Endothelial cell of umbilical vein (primary cell): ENCODE measurements at regions not wholly inside any gene's neighbourhood (a gene's known extent, or its start where the extent isn't known, plus 50 kb on each side); places are given as distances from the start of the nearest gene placed in this dataset.

ENCODE experiments used
- BruUV-seq: library from RNA; stranded (reverse); fragments of 400-500 nt; replicated peaks from 2 replicates; lab custom pipeline; 2021; lab: Mats Ljungman, UMichigan
- CTCF ChIA-PET: fragments of 300-600, 350-600 bp; sonication (Branson Sonifier 250); formaldehyde crosslinking; loops from one replicate; lab custom pipeline; 2021; ENCODE audit warnings: antibody characterized with exemption, inconsistent platforms; lab: Charles Lee
- POLR2A ChIA-PET: fragments of 300-600, 350-600 bp; sonication (Branson Sonifier 250); formaldehyde crosslinking; loops from one replicate; lab custom pipeline; 2021; ENCODE audit warnings: antibody characterized with exemption, inconsistent platforms; lab: Charles Lee
- DNase-seq: peaks from one replicate; pipeline ENCODE4 v3.0.0-alpha.2; 2011; ENCODE audit warnings: low read depth, low spot score
- FAIRE-seq: peaks from 2 replicates; lab custom pipeline; 2011; peaks lifted over from hg19 to GRCh38; lab: Jason Lieb, UNC
- H2AFZ ChIP-seq: 2 replicates; pipeline ENCODE4 v1.6.0; 2012; ENCODE audit warnings: low read depth, low read length, control low read depth, inconsistent platforms
- H3K27ac ChIP-seq: 2 replicates; pipeline ENCODE4 v1.5.1; 2011; ENCODE audit warnings: low read depth, mild to moderate bottlenecking, control low read depth, low read length, moderate library complexity; ENCODE audit not compliant: insufficient read depth
- H3K27me3 ChIP-seq, 2 experiments: 2 replicates each; pipeline versions ENCODE4 v1.6.0 to v1.6.1; 2011; ENCODE audit warnings: low read length in 2 of 2, mixed read lengths in 1 of 2; ENCODE audit not compliant: control insufficient read depth in 2 of 2, insufficient read depth in 2 of 2
- H3K36me3 ChIP-seq, 2 experiments: 2 replicates in 1 of 2; 3 replicates in 1 of 2; pipeline ENCODE4 v1.5.1; 2011; ENCODE audit warnings: low read length in 2 of 2, mild to moderate bottlenecking in 1 of 2, moderate library complexity in 1 of 2; ENCODE audit not compliant: control insufficient read depth in 2 of 2, insufficient read depth in 2 of 2; ENCODE audit errors: extremely low read depth in 1 of 2
- H3K4me1 ChIP-seq: 3 replicates; pipeline ENCODE4 v1.5.1; 2011; ENCODE audit warnings: mild to moderate bottlenecking, low read length; ENCODE audit not compliant: control insufficient read depth, insufficient read depth; ENCODE audit errors: extremely low read depth
- H3K4me2 ChIP-seq: 2 replicates; pipeline ENCODE4 v1.6.1; 2011; ENCODE audit warnings: low read length, control low read depth, mixed read lengths; ENCODE audit not compliant: insufficient read depth
- H3K4me3 ChIP-seq, 3 experiments: fragments of 200-600 bp in 1 of 3; sonication (generic), shearing (Covaris generic) in 1 of 3; replicated peaks in 1 of 3; 2 replicates each; pipeline ENCODE4 v1.5.1; 2011 to 2016; ENCODE audit warnings: control low read depth in 3 of 3, low read length in 3 of 3, mild to moderate bottlenecking in 2 of 3, inconsistent platforms in 1 of 3, low read depth in 1 of 3, moderate library complexity in 1 of 3; ENCODE audit not compliant: insufficient read depth in 1 of 3
- H3K79me2 ChIP-seq: 2 replicates; pipeline ENCODE4 v1.6.0; 2012; ENCODE audit warnings: low read length, inconsistent platforms; ENCODE audit not compliant: control insufficient read depth, insufficient read depth
- H3K9ac ChIP-seq: replicated peaks from 2 replicates; pipeline ENCODE3; 2011; ENCODE audit warnings: low read length, control low read depth; ENCODE audit not compliant: insufficient read depth; ENCODE audit errors: extremely low read depth
- H3K9me1 ChIP-seq: replicated peaks from 3 replicates; pipeline ENCODE4 v1.6.0; 2011; ENCODE audit warnings: mild to moderate bottlenecking, low read length; ENCODE audit not compliant: control insufficient read depth, insufficient read depth; ENCODE audit errors: extremely low read depth
- H3K9me3 ChIP-seq: replicated peaks from 2 replicates; pipeline ENCODE4 v1.5.1; 2012; ENCODE audit warnings: low read length, inconsistent platforms; ENCODE audit not compliant: control insufficient read depth, insufficient read depth
- H4K20me1 ChIP-seq: replicated peaks from 2 replicates; pipeline ENCODE3; 2011; ENCODE audit warnings: mild to moderate bottlenecking, low read length; ENCODE audit not compliant: control insufficient read depth, insufficient read depth; ENCODE audit errors: extremely low read depth
- CTCF ChIP-seq, 2 donors: IDR thresholded peaks; 1 replicate in 1 of 2; 2 replicates in 1 of 2; pipeline ENCODE4 v1.5.1; 2011; ENCODE audit warnings: low read length in 2 of 2, mild to moderate bottlenecking in 2 of 2, moderate library complexity in 2 of 2, control low read depth in 1 of 2, inconsistent platforms in 1 of 2, low read depth in 1 of 2; ENCODE audit not compliant: insufficient read depth in 1 of 2; ENCODE audit errors: extremely low read depth in 1 of 2
- EZH2 ChIP-seq: IDR thresholded peaks from 2 replicates; pipeline ENCODE4 v1.6.1; 2012; ENCODE audit warnings: borderline replicate concordance, low read depth, mild to moderate bottlenecking, moderate library complexity, low read length, inconsistent platforms; ENCODE audit not compliant: severe bottlenecking
- FOS ChIP-seq: IDR thresholded peaks from 2 replicates; pipeline ENCODE4 v1.6.1; 2011; ENCODE audit warnings: mild to moderate bottlenecking, low read length, moderate library complexity, borderline replicate concordance; ENCODE audit not compliant: insufficient read depth
- GATA2 ChIP-seq: IDR thresholded peaks from 2 replicates; pipeline ENCODE4 v1.7.0; 2011; ENCODE audit warnings: low read depth, mild to moderate bottlenecking, moderate library complexity, mixed read lengths, low read length; ENCODE audit not compliant: insufficient read length, insufficient read depth
- JUN ChIP-seq: IDR thresholded peaks from 2 replicates; pipeline ENCODE4 v1.6.1; 2011; ENCODE audit warnings: borderline replicate concordance, low read depth; ENCODE audit not compliant: insufficient read length, insufficient read depth
- MYC ChIP-seq: IDR thresholded peaks from one replicate; pipeline ENCODE4 v1.6.1; 2011; ENCODE audit warnings: mild to moderate bottlenecking, low read depth, low read length
- POLR2A ChIP-seq: IDR thresholded peaks from 2 replicates; pipeline ENCODE4 v1.6.1; 2012; ENCODE audit warnings: low read depth, mild to moderate bottlenecking, control low read depth, low read length
- POLR2AphosphoS5 ChIP-seq: IDR thresholded peaks from 2 replicates; pipeline ENCODE4 v1.6.1; 2012; ENCODE audit warnings: low read depth, mild to moderate bottlenecking, control low read depth, low read length, moderate library complexity; ENCODE audit not compliant: insufficient read depth
- dilution Hi-C: fragments of 300-500 bp; cut with MboI; formaldehyde crosslinking; loops from one replicate; pipeline ENCODE4 v1.15.0; 2019; ENCODE audit warnings: low sequenced_read_pairs; ENCODE audit not compliant: extremely low pct_ligation_motif_present
- intact Hi-C: fragments of 100-400 bp; cut with micrococcal nuclease; formaldehyde crosslinking; loops from one replicate; pipeline ENCODE4 v1.10.0; 2022
- TF ChIP-seq, protein P1 (sequence below): IDR thresholded peaks from 2 replicates; pipeline ENCODE4 v1.6.1; 2011; ENCODE audit not compliant: insufficient read depth, insufficient read length

DNA sequence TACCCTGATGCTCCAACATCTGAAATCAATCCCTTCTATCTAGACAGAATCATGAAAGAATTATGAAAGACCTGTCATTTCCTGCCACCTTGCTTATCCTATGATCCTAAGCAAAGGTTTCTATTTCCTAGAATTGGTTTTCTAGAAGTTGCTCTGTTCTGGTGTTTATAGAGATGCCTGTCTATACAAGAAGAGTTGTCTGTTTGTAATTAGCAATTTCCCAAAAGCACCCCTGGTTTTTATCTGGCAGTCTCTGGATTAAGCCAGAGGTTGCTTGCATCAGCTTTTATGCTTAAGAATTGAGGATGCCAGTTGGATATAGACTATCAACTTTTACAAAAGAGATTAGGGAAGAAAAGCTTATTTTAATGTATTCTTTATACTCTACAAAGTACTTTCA, 133.0 kb upstream of the EFNA5 start:
- H3K79me2 ChIP-seq = no peaks in the 10 kb centered on the region
- no peak overlapping the region for H3K9ac ChIP-seq
- peaks cover 0 to 4% of the 10 kb centered on the region in 2 experiments for H3K27me3 ChIP-seq
- ChIA-PET POLR2A (no interaction called here), CTCF (no interaction called here)
- no peaks in the 10 kb centered on the region for H4K20me1 ChIP-seq
- no peaks in the 10 kb centered on the region for H3K9me1 ChIP-seq
- no TSS peak for BruUV-seq
- H3K9me3 ChIP-seq = no peaks in the 10 kb centered on the region
- intact Hi-C loops (no loop called here), dilution Hi-C loops (no loop called here)
- DNase-seq (no peak), FAIRE-seq (no peak)
- no peak overlapping the region for H2AFZ ChIP-seq
- no peaks in the 10 kb centered on the region for H3K4me1 ChIP-seq
- TF ChIP-seq CTCF (IDR thresholded peaks at IDR 0.05; ENCODE audit: extremely low read depth in 1 of 2, insufficient read depth in 1 of 2, low read depth in 1 of 2, low read length in 2 of 2) (no peak), JUN (no peak), POLR2AphosphoS5 (no peak), POLR2A (no peak), MYC (no peak), GATA2 (no peak), EZH2 (no peak), FOS (no peak)
- TF ChIP-seq, protein P1, sequence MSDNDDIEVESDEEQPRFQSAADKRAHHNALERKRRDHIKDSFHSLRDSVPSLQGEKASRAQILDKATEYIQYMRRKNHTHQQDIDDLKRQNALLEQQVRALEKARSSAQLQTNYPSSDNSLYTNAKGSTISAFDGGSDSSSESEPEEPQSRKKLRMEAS = no peak
- H3K27ac ChIP-seq = no peak overlapping the region
- H3K4me2 ChIP-seq = no peak overlapping the region
- no peaks in the 10 kb centered on the region for H3K36me3 ChIP-seq
- H3K4me3 ChIP-seq = no peak overlapping the region
